Body of pancreas (tissue), 4 donors: ENCODE measurements at regions not wholly inside any gene's neighbourhood (a gene's known extent, or its start where the extent isn't known, plus 50 kb on each side); places are given as distances from the start of the nearest gene placed in this dataset.

Experiments used
- ATAC-seq: fragments of 150-250 bp; one replicate; pipeline ENCODE4 v1.9.1; 2016
- DNase-seq, 4 donors: peaks; one replicate each; pipeline ENCODE4 v3.0.0-alpha.2; 2019
- H3K27ac ChIP-seq, 4 donors: fragments of 200-600 bp; sonication (generic); 1 replicate in 3 of 4; 2 replicates in 1 of 4; pipeline versions ENCODE4 v1.5.1 to v1.6.1; 2016 to 2019; ENCODE audit warnings: mild to moderate bottlenecking in 1 of 4, mixed read lengths in 1 of 4, moderate library complexity in 1 of 4
- H3K27me3 ChIP-seq, 2 donors: fragments of 200-600 bp; sonication (generic); one replicate each; pipeline ENCODE4 v1.6.0; 2016; ENCODE audit warnings: mild to moderate bottlenecking in 1 of 2
- H3K36me3 ChIP-seq, 2 donors: fragments of 200-600 bp; sonication (generic); replicated peaks in 1 of 2; 2 replicates each; pipeline ENCODE4 v1.5.1; 2016; ENCODE audit warnings: low read depth in 2 of 2; ENCODE audit not compliant: insufficient read depth in 1 of 2
- H3K4me1 ChIP-seq: fragments of 200-600 bp; sonication (generic); one replicate; pipeline ENCODE4 v1.6.0; 2016
- H3K4me3 ChIP-seq, 2 donors: fragments of 200-600 bp; sonication (generic); 1 replicate in 1 of 2; 2 replicates in 1 of 2; pipeline ENCODE4 v1.5.1; 2016 to 2019
- H3K9me3 ChIP-seq, 3 donors: fragments of 200-600 bp; sonication (generic); 1 replicate in 2 of 3; 2 replicates in 1 of 3; pipeline ENCODE4 v1.5.1; 2016
- POLR2A ChIP-seq, 3 donors: fragments of 450-650 bp; IDR thresholded peaks; one replicate each; pipeline ENCODE4 v1.6.1; 2016; ENCODE audit warnings: antibody characterized with exemption in 3 of 3, mild to moderate bottlenecking in 2 of 3
- WGBS, 2 donors: methylation state at CpG; one replicate each; pipeline ENCODE4 v1.1.5; 2017; 5-methylcytosine and 5-hydroxymethylcytosine counted together
- intact Hi-C: fragments of 100-400 bp; cut with DNase I; formaldehyde crosslinking; loops from one replicate; pipeline ENCODE4 v1.15.1; 2023
- TF ChIP-seq, protein P1 (sequence below), 7 experiments: fragments of 450-650 bp in 4 of 7; fragments of 200-600 bp in 3 of 7; sonication (generic) in 3 of 7; IDR thresholded peaks; one replicate each; pipeline ENCODE4 v1.5.1; 2016 to 2019; ENCODE audit warnings: antibody characterized with exemption in 7 of 7

DNA sequence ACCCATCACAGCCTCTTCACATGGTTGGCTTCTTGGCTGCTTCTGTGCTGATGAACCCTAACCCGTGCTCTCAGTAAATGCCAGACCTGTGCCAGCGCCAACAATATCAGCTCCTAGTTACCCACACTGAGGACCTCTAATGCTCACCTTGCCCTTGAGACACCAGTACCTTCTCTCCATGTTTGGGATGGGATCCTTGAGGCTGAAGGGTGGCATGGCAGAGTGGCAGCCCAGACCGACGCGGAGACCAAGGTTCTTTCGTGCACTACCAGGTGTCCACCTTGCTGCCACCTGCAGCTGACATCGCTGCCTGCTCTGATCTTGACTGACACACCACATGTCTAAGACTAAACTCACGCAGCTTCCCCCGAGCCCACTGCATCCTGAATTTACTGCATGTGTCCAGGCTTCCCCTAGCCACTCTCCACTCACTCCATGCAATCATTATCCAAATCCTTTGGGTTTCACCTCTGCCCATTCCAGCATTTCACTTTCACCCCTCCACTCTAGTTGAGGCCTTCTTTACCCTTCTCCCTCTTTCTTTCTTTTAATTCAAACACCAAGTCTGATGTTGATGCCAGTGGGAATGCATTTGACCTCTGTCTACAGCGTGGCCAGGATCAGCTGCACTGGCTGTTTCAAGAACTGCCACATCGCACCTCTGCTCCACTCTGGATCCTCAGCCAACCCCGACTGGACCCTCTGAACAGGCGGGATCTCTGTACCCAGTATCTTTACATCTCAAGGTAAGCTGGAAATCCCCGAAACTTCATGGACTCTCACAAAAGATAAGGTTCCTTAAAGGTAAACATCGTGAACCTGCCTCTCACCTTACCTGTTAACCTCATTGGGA is 294.9 kb downstream of the GLRX3 start:
- ATAC-seq (no peak), DNase-seq (no peak)
- TF ChIP-seq POLR2A (IDR thresholded peaks at IDR 0.05), result no peak
- TF ChIP-seq, protein P1, sequence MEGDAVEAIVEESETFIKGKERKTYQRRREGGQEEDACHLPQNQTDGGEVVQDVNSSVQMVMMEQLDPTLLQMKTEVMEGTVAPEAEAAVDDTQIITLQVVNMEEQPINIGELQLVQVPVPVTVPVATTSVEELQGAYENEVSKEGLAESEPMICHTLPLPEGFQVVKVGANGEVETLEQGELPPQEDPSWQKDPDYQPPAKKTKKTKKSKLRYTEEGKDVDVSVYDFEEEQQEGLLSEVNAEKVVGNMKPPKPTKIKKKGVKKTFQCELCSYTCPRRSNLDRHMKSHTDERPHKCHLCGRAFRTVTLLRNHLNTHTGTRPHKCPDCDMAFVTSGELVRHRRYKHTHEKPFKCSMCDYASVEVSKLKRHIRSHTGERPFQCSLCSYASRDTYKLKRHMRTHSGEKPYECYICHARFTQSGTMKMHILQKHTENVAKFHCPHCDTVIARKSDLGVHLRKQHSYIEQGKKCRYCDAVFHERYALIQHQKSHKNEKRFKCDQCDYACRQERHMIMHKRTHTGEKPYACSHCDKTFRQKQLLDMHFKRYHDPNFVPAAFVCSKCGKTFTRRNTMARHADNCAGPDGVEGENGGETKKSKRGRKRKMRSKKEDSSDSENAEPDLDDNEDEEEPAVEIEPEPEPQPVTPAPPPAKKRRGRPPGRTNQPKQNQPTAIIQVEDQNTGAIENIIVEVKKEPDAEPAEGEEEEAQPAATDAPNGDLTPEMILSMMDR (IDR thresholded peaks at IDR 0.05), result no peak
- Histone ChIP-seq H3K36me3 (no peaks in the 10 kb centered on the region), H3K4me3 (no peak overlapping the region), H3K4me1 (no peaks in the 10 kb centered on the region), H3K27me3 (no peaks in the 10 kb centered on the region), H3K9me3 (no peaks in the 10 kb centered on the region), H3K27ac (no peak overlapping the region)
- intact Hi-C loops, result no loop called here
- 84 to 89% methylated on average over 15 of the region's 15 CpGs for WGBS, 2 donors

DNA sequence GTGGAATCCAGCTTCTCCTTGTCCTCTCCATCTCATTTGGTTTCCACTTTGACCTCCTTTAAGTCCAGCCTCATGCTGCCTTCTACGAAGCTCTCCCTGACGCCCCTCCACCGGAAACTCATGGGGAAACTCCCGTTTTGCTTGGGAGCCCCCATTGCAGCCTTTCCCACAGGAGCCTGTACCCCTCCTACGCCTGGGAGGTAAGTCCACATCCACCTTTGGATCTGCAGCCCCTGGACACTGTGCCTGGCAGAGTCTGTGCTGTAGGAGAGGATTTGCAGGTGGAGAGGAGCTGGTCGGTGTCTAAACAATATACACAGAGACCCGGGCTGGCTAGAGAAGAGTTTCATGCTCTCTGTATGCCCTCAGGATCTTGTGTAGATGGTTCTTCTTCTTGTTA is 296.1 kb downstream of the GLRX3 start:
- WGBS, 2 donors, result 74 to 76% methylated on average over 7 of the region's 7 CpGs
- H3K4me1 ChIP-seq, result no peaks in the 10 kb centered on the region
- no peak overlapping the region for H3K4me3 ChIP-seq
- DNase-seq (no peak), ATAC-seq (no peak)
- no peak overlapping the region for H3K27ac ChIP-seq
- H3K36me3 ChIP-seq, result no peaks in the 10 kb centered on the region
- H3K9me3 ChIP-seq, result no peaks in the 10 kb centered on the region
- intact Hi-C loops, result no loop called here
- no peaks in the 10 kb centered on the region for H3K27me3 ChIP-seq
- TF ChIP-seq, protein P1 (IDR thresholded peaks at IDR 0.05), result no peak
- no peak for TF ChIP-seq POLR2A (IDR thresholded peaks at IDR 0.05)

DNA sequence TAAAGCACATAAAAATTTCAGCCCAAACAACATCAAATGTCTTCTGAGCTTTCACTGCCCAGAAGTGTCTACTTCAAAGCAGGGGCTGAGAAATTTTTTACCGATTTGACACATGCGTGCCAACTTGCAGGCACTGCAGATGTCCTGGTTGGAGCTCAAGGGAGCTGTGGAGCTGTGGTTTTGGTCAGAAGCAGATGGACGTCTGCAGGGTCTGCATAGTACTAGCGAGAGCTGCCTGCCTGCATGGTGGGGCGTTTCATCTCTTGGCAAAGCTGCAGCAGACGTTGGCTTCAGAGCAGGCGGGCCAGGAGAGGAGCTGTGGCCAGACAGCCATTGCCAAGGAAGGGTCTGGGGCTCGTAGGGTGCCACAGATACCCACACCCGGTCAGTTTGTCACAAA is 296.7 kb downstream of the GLRX3 start:
- H3K4me3 ChIP-seq, result no peak overlapping the region
- H3K27ac ChIP-seq, result no peak overlapping the region
- TF ChIP-seq POLR2A (IDR thresholded peaks at IDR 0.05), result no peak
- TF ChIP-seq, protein P1 (IDR thresholded peaks at IDR 0.05), result no peak
- 72 to 76% methylated on average over 9 of the region's 9 CpGs for WGBS, 2 donors
- H3K9me3 ChIP-seq, result no peaks in the 10 kb centered on the region
- no peaks in the 10 kb centered on the region for H3K36me3 ChIP-seq
- ATAC-seq (no peak), DNase-seq (no peak)
- no peaks in the 10 kb centered on the region for H3K27me3 ChIP-seq
- H3K4me1 ChIP-seq, result no peaks in the 10 kb centered on the region
- intact Hi-C loops, result no loop called here

DNA sequence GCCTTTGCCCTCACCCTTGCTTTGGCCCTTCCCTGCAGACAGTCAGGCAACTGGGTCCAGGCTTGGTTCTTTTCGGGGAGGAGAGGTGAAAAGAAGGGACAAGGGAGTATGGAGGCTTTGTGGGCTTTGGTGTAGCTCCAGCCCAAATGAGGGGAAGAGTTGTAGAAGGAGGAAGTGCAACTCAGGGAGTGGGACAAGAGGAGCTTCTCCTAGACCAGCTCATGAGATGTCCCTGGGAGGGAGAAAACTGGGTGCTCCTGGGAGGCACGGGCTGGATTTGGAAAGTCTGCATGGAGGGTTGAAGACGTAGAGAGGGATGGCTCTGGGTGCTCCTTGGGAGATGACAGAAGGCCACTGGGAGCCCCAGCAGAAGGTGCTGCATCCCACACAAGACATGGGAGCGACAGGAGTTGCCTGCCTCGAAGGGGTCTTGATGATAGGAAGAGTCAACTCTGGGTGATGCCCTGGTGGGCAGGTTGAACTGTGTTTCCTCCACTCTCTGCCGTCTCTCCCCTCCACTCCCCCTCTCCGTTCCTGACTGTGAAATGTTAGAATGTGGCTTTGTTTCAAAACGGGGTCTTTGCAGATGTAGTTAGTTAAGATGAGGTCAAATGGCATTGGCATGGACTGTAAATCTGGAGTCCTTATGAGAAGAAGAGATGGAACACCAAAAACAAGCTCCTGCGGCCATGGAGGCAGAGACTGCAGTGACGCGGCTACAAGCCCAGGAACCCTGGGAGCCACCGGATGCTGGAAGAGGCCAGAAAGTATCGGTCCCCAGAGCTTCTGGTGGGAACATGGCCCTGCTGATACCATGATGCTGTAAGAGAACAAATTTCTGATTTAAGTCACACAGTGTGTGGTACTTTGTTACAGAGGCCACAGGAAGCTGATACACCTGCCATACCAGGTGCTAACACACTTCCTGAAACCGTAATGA is 298.5 kb downstream of the GLRX3 start:
- Histone ChIP-seq H3K27ac (no peak overlapping the region), H3K4me1 (no peaks in the 10 kb centered on the region), H3K27me3 (no peaks in the 10 kb centered on the region), H3K9me3 (no peaks in the 10 kb centered on the region), H3K36me3 (no peaks in the 10 kb centered on the region), H3K4me3 (no peak overlapping the region)
- DNase-seq (no peak), ATAC-seq (no peak)
- 76 to 77% methylated on average over 14 of the region's 14 CpGs for whole genome bisulfite sequencing, 2 donors
- intact Hi-C loops, result no loop called here
- no peak for TF ChIP-seq POLR2A (IDR thresholded peaks at IDR 0.05)
- TF ChIP-seq, protein P1 (IDR thresholded peaks at IDR 0.05), result no peak
